Thoracic aorta (tissue), 2 donors: ENCODE measurements at regions not wholly inside any gene's neighbourhood (a gene's known extent, or its start where the extent isn't known, plus 50 kb on each side); places are given as distances from the start of the nearest gene placed in this dataset.

Experiments used
- ATAC-seq: fragments of 150-250 bp; one replicate; pipeline ENCODE4 v1.8.0; 2017; ENCODE audit warnings: low read depth; ENCODE audit not compliant: insufficient number of reproducible peaks, low FRiP score
- DNase-seq: peaks from one replicate; pipeline ENCODE4 v3.0.0-alpha.2; 2020; ENCODE audit warnings: low spot score
- H3K27ac ChIP-seq, 2 donors: fragments of 200-600 bp; sonication (generic); 1 replicate in 1 of 2; 2 replicates in 1 of 2; pipeline ENCODE4 v1.5.1; 2016; ENCODE audit warnings: mild to moderate bottlenecking in 2 of 2, moderate library complexity in 2 of 2
- H3K27me3 ChIP-seq: fragments of 200-600 bp; sonication (generic); replicated peaks from 2 replicates; pipeline ENCODE4 v1.6.0; 2016; ENCODE audit warnings: mild to moderate bottlenecking; ENCODE audit not compliant: insufficient read depth
- H3K36me3 ChIP-seq: fragments of 200-600 bp; sonication (generic); one replicate; pipeline ENCODE4 v1.5.1; 2016
- H3K4me1 ChIP-seq, 2 donors: fragments of 200-600 bp; sonication (generic); 1 replicate in 1 of 2; 2 replicates in 1 of 2; pipeline versions ENCODE4 v1.5.1 to v1.6.0; 2016; ENCODE audit warnings: low read depth in 2 of 2, mild to moderate bottlenecking in 1 of 2; ENCODE audit not compliant: control insufficient read depth in 1 of 2
- H3K4me3 ChIP-seq: fragments of 200-600 bp; sonication (generic); 2 replicates; pipeline ENCODE4 v1.5.1; 2016; ENCODE audit warnings: mild to moderate bottlenecking
- H3K9me3 ChIP-seq: fragments of 200-600 bp; sonication (generic); 2 replicates; pipeline ENCODE4 v1.5.1; 2016
- TF ChIP-seq, protein P1 (sequence below): fragments of 200-600 bp; sonication (generic); IDR thresholded peaks from one replicate; pipeline ENCODE4 v1.5.1; 2019; ENCODE audit warnings: antibody characterized with exemption

GRCh38 chr2:14717131-14717530 is 84.6 kb downstream of the LRATD1 start:
- ATAC-seq (no peak), DNase-seq (no peak)
- no peaks in the 10 kb centered on the region for H3K27me3 ChIP-seq
- no peaks in the 10 kb centered on the region for H3K9me3 ChIP-seq
- H3K4me1 ChIP-seq = no peaks in the 10 kb centered on the region
- H3K27ac ChIP-seq = no peak overlapping the region
- TF ChIP-seq, protein P1, sequence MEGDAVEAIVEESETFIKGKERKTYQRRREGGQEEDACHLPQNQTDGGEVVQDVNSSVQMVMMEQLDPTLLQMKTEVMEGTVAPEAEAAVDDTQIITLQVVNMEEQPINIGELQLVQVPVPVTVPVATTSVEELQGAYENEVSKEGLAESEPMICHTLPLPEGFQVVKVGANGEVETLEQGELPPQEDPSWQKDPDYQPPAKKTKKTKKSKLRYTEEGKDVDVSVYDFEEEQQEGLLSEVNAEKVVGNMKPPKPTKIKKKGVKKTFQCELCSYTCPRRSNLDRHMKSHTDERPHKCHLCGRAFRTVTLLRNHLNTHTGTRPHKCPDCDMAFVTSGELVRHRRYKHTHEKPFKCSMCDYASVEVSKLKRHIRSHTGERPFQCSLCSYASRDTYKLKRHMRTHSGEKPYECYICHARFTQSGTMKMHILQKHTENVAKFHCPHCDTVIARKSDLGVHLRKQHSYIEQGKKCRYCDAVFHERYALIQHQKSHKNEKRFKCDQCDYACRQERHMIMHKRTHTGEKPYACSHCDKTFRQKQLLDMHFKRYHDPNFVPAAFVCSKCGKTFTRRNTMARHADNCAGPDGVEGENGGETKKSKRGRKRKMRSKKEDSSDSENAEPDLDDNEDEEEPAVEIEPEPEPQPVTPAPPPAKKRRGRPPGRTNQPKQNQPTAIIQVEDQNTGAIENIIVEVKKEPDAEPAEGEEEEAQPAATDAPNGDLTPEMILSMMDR = no peak
- no peak overlapping the region for H3K4me3 ChIP-seq
- no peaks in the 10 kb centered on the region for H3K36me3 ChIP-seq

DNA sequence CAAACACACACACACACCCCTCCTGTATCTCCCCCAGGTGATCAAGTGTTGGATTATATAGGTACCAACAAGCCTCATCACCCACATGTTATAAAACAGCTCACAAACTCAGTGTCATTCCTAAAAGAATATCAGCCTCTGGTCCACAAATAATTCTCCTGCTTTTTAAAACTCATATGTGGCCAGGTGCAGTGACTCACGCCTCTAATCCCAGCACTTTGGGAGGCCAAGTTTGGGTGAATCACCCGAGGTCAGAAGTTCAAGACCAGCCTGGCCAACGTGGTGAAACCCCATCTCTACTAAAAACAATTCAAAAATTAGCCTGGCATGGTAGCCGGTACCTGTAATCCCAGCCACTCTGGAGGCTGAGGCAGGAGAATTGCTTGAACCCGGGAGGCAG is 87.8 kb downstream of the LRATD1 start:
- Histone ChIP-seq H3K27me3 (no peaks in the 10 kb centered on the region), H3K4me1 (no peaks in the 10 kb centered on the region), H3K36me3 (no peaks in the 10 kb centered on the region), H3K27ac (no peak overlapping the region), H3K4me3 (no peak overlapping the region), H3K9me3 (no peaks in the 10 kb centered on the region)
- DNase-seq (no peak), ATAC-seq (no peak)
- TF ChIP-seq, protein P1 = no peak

DNA sequence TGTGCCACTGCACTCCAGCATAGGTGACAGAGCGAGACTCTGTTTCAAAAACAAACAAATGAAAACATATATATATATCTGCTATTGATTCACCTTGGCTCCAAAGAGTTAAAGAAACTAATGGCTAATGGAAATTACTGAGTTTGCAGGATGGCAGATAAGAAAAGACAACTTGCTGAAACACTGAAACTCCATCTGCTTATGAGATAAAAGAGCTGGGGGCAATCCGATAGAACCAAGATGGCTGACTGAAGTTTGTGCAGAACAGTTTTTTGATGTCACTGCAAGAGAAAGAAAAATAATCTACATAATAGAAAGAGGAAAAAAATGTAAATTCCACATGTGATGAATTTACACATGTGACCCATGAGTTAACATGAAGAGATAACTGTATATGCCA is 88.2 kb downstream of the LRATD1 start:
- no peak overlapping the region for H3K4me3 ChIP-seq
- no peak for DNase-seq

GRCh38 chr2:14722904-14723570 is 90.5 kb downstream of the LRATD1 start:
- Histone ChIP-seq H3K9me3 (no peaks in the 10 kb centered on the region), H3K27me3 (no peaks in the 10 kb centered on the region), H3K4me1 (no peaks in the 10 kb centered on the region), H3K4me3 (no peak overlapping the region), H3K36me3 (no peaks in the 10 kb centered on the region), H3K27ac (no peak overlapping the region)
- DNase-seq (no peak), ATAC-seq (no peak)
- TF ChIP-seq, protein P1 = no peak

More for the DNA sequence above, 88.2 kb downstream of the LRATD1 start:
- no peaks in the 10 kb centered on the region for H3K4me1 ChIP-seq
- TF ChIP-seq, protein P1 = no peak
- H3K27ac ChIP-seq = no peak overlapping the region
- H3K36me3 ChIP-seq = no peaks in the 10 kb centered on the region
- ATAC-seq = no peak
- no peaks in the 10 kb centered on the region for H3K27me3 ChIP-seq
- no peaks in the 10 kb centered on the region for H3K9me3 ChIP-seq

DNA sequence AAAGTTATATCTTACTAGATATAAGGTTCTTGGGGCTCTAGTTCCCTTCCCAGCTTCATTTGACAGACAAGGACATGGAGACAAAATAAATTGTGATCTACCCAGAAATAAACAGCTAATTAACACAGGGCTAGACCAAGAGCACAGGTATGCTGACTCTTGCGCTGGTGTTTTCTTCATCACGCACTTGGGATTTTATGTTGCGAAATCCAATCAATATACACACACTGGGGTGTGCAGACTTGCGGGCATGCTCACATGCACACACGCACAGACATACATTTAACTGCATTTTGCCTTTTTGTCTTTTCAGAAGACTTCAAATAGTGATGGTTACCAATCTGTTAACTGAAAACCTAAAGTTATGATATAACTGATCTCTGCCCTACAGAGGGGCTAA is 91.2 kb downstream of the LRATD1 start:
- Histone ChIP-seq H3K4me1 (no peaks in the 10 kb centered on the region), H3K27me3 (no peaks in the 10 kb centered on the region), H3K27ac (no peak overlapping the region), H3K4me3 (no peak overlapping the region), H3K36me3 (no peaks in the 10 kb centered on the region), H3K9me3 (no peaks in the 10 kb centered on the region)
- ATAC-seq = no peak
- DNase-seq = no peak
- TF ChIP-seq, protein P1 = no peak
